Neuronal stem cell (in vitro differentiated cells): ENCODE measurements at regions not wholly inside any gene's neighbourhood (a gene's known extent, or its start where the extent isn't known, plus 50 kb on each side); places are given as distances from the start of the nearest gene placed in this dataset.

Experiments used
- DNase-seq: peaks from one replicate; pipeline ENCODE4 v3.0.0-alpha.2; 2013; ENCODE audit warnings: low spot score
- H2AFZ ChIP-seq: one replicate; pipeline ENCODE4 v1.6.1; 2013; ENCODE audit warnings: mild to moderate bottlenecking, low read length, inconsistent platforms
- H2AK5ac ChIP-seq: 2 replicates; pipeline ENCODE4 v1.6.1; 2013; ENCODE audit warnings: low read depth, mild to moderate bottlenecking, inconsistent platforms, low read length, moderate library complexity, mixed read lengths
- H2BK120ac ChIP-seq: 2 replicates; pipeline ENCODE4 v1.6.1; 2013; ENCODE audit warnings: low read depth, mild to moderate bottlenecking, inconsistent platforms, low read length, moderate library complexity, mixed read lengths
- H2BK12ac ChIP-seq: one replicate; pipeline ENCODE4 v1.6.1; 2013; ENCODE audit warnings: low read length, inconsistent platforms
- H2BK15ac ChIP-seq: 2 replicates; pipeline ENCODE4 v1.6.1; 2013; ENCODE audit warnings: mild to moderate bottlenecking, low read length, inconsistent platforms, mixed read lengths
- H2BK5ac ChIP-seq: one replicate; pipeline ENCODE4 v1.6.1; 2013; ENCODE audit warnings: inconsistent platforms, mild to moderate bottlenecking, low read length, moderate library complexity
- H3K14ac ChIP-seq: one replicate; pipeline ENCODE4 v1.6.1; 2013; ENCODE audit warnings: low read length, inconsistent platforms
- H3K18ac ChIP-seq: 2 replicates; pipeline ENCODE4 v1.6.1; 2013; ENCODE audit warnings: low read length, inconsistent platforms
- H3K23ac ChIP-seq: 2 replicates; pipeline ENCODE4 v1.6.1; 2013; ENCODE audit warnings: low read depth, mild to moderate bottlenecking, mixed read lengths, low read length, inconsistent platforms; ENCODE audit not compliant: poor library complexity
- H3K27ac ChIP-seq: replicated peaks from 3 replicates; pipeline ENCODE4 v1.5.1; 2013; ENCODE audit warnings: low read length, inconsistent platforms
- H3K27me3 ChIP-seq, 3 experiments: 2 replicates each; pipeline ENCODE4 v1.6.1; 2013; ENCODE audit warnings: low read length in 3 of 3, mild to moderate bottlenecking in 2 of 3, inconsistent platforms in 1 of 3, low read depth in 1 of 3, mixed read lengths in 1 of 3, moderate library complexity in 1 of 3; ENCODE audit not compliant: control insufficient read depth in 3 of 3, insufficient read depth in 3 of 3
- H3K36me3 ChIP-seq, 2 donors: replicated peaks in 1 of 2; 2 replicates each; pipeline ENCODE4 v1.6.1; 2013; ENCODE audit warnings: low read length in 2 of 2; ENCODE audit not compliant: control insufficient read depth in 2 of 2, insufficient read depth in 2 of 2
- H3K4ac ChIP-seq: 2 replicates; pipeline ENCODE4 v1.6.1; 2013; ENCODE audit warnings: inconsistent platforms, mild to moderate bottlenecking, low read length, moderate library complexity
- H3K4me1 ChIP-seq, 2 donors: 1 replicate in 1 of 2; 2 replicates in 1 of 2; pipeline ENCODE4 v1.6.1; 2013; ENCODE audit warnings: low read length in 2 of 2, low read depth in 1 of 2; ENCODE audit not compliant: control insufficient read depth in 2 of 2, insufficient read depth in 1 of 2
- H3K4me2 ChIP-seq: one replicate; pipeline ENCODE4 v1.6.1; 2013; ENCODE audit warnings: mild to moderate bottlenecking, low read length, inconsistent platforms; ENCODE audit not compliant: insufficient read depth, poor library complexity, severe bottlenecking
- H3K4me3 ChIP-seq, 2 donors: 2 replicates each; pipeline ENCODE4 v1.5.1; 2013; ENCODE audit warnings: low read length in 2 of 2, mild to moderate bottlenecking in 2 of 2, inconsistent platforms in 1 of 2, moderate library complexity in 1 of 2
- H3K79me1 ChIP-seq: one replicate; pipeline ENCODE4 v1.6.1; 2013; ENCODE audit warnings: low read depth, mild to moderate bottlenecking, inconsistent platforms, low read length, moderate library complexity
- H3K9ac ChIP-seq: one replicate; pipeline ENCODE4 v1.6.1; 2013; ENCODE audit warnings: mild to moderate bottlenecking, low read depth, low read length, inconsistent platforms; ENCODE audit not compliant: poor library complexity
- H3K9me3 ChIP-seq, 2 donors: replicated peaks in 1 of 2; 2 replicates each; pipeline versions ENCODE3 to v1.6.1; 2013; ENCODE audit warnings: low read length in 2 of 2, mild to moderate bottlenecking in 2 of 2, inconsistent platforms in 1 of 2, low read depth in 1 of 2, mixed read lengths in 1 of 2, moderate library complexity in 1 of 2; ENCODE audit not compliant: control insufficient read depth in 2 of 2, insufficient read depth in 1 of 2
- H4K8ac ChIP-seq: one replicate; pipeline ENCODE4 v1.6.1; 2013; ENCODE audit warnings: low read depth, mild to moderate bottlenecking, inconsistent platforms, low read length, moderate library complexity
- H4K91ac ChIP-seq: one replicate; pipeline ENCODE4 v1.6.1; 2013; ENCODE audit warnings: low read length, low read depth, mild to moderate bottlenecking, inconsistent platforms; ENCODE audit not compliant: poor library complexity
- WGBS, 2 donors: extraction: QIAGEN DNeasy Blood & Tissue Kit; methylation state at CpG; one replicate each; pipeline ENCODE4 v1.1.7; 2013; ENCODE audit warnings: missing lambda C conversion rate in 2 of 2, mixed read lengths in 1 of 2; ENCODE audit not compliant: insufficient read length in 2 of 2, insufficient replicate concordance in 1 of 2; ENCODE audit errors: extremely low coverage in 2 of 2; 5-methylcytosine and 5-hydroxymethylcytosine counted together

DNA sequence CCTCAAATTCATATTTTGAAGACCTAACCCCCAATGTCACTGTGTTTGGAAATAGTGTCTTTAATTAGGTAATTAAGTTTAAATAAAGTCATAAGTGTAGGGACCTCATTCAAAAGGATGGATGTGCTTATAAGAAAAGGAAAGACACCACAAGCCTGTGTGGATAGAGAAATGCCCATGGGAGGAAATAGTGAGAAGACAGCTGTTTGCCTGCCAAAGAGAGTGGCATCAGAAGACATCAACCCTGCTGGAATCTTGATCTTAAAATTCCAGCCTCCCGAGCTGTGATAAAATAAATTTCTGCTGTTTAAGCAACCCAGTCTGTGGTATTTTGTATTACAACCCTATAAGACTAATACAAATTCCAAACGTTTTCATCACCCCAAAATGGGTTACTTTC, 1867.9 kb upstream of the NUDT12 start:
- H3K14ac ChIP-seq, result no peak overlapping the region
- WGBS, 2 donors, result no CpG with 5 or more reads among the region's 2 CpGs

DNA sequence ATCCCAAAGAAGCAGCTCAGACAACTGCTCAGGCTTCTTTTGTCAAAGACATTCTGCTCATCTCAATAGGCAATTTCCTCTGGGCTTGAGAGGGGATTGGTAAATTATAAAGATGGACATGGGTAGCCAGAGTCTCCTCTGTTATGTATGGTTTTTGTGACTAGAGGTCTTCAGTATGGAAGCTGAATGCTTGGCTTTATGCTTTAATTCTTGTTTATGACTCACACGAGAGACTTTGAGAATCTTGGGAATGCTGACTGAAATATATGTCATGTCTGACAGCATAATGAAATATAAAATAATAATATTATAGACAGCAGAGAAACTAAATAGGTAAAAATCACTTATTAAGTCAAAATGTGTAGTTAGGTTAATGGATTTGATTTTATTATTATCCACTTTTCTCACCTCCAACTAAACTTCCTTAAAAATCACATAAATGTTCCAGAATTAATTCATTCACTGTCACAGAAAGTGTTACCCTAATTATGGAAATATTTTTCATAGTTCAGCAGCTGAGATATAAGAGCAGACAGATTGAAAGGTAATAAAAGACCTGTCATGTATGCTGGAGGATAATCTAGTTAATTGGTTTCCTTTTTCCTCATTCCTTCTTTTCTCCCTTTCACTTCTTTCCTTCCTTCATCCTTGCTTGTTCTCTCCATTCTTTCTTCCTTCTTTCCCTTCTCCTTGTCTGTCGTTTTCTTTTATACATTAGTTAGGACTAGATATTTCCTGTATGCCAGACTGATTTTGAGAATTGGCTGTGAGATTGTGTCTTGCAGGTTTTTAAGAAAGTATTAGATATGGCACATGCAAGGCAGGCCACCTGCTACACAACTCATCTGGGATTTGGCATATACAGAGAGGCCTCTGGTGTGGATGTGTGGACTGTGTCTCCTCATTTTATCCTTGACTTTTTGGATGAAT, 1866.1 kb upstream of the NUDT12 start:
- H3K4me2 ChIP-seq, result no peak overlapping the region
- no peak overlapping the region for H2BK12ac ChIP-seq
- no peaks in the 10 kb centered on the region for H3K79me1 ChIP-seq
- no CpG with 5 or more reads among the region's 2 CpGs for WGBS, 2 donors
- no peak overlapping the region for H3K27ac ChIP-seq
- H2AFZ ChIP-seq, result no peak overlapping the region
- H3K14ac ChIP-seq, result no peak overlapping the region
- no peak overlapping the region for H3K4me3 ChIP-seq
- H2BK120ac ChIP-seq, result no peak overlapping the region
- H3K9me3 ChIP-seq, result no peaks in the 10 kb centered on the region
- no peak overlapping the region for H2BK5ac ChIP-seq
- H4K91ac ChIP-seq, result no peak overlapping the region
- no peaks in the 10 kb centered on the region for H3K27me3 ChIP-seq
- H4K8ac ChIP-seq, result no peak overlapping the region
- no peaks in the 10 kb centered on the region for H3K36me3 ChIP-seq
- no peak for DNase-seq
- no peak overlapping the region for H3K9ac ChIP-seq
- H3K23ac ChIP-seq, result no peak overlapping the region
- no peak overlapping the region for H3K18ac ChIP-seq
- H3K4ac ChIP-seq, result no peak overlapping the region
- H2AK5ac ChIP-seq, result no peak overlapping the region
- H3K4me1 ChIP-seq, result no peaks in the 10 kb centered on the region
- H2BK15ac ChIP-seq, result no peak overlapping the region

More for the DNA sequence above, 1867.9 kb upstream of the NUDT12 start:
- no peak for DNase-seq
- Histone ChIP-seq H3K9ac (no peak overlapping the region), H3K4me1 (no peaks in the 10 kb centered on the region), H2AK5ac (no peak overlapping the region), H3K27me3 (no peaks in the 10 kb centered on the region), H2BK5ac (no peak overlapping the region), H3K4me3 (no peak overlapping the region), H3K4ac (no peak overlapping the region), H4K8ac (no peak overlapping the region), H2BK120ac (no peak overlapping the region), H3K18ac (no peak overlapping the region), H3K4me2 (no peak overlapping the region), H3K27ac (no peak overlapping the region), H3K79me1 (no peaks in the 10 kb centered on the region), H2BK15ac (no peak overlapping the region), H2BK12ac (no peak overlapping the region), H2AFZ (no peak overlapping the region), H3K23ac (no peak overlapping the region), H3K36me3 (no peaks in the 10 kb centered on the region), H4K91ac (no peak overlapping the region), H3K9me3 (no peaks in the 10 kb centered on the region)

DNA sequence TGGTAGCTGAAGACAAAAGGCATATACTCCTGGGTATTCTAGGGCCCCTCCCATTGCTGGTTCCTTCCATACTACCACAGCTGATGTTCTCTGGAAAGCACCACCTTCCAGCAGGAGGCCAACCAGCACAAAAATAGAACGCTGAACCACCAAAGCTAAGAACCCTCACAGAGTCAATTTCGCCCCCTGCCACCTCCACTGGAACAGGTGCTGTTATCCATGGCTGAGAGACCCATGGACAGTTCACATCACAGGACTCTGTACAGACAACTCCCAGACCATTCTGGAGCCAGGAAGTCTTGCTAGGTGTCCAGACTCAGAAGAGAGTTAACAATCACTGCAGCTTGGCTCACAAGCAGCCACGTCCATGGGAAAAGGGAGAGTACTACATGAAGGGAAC, 1851.5 kb upstream of the NUDT12 start:
- Histone ChIP-seq H3K4me2 (no peak overlapping the region), H2BK12ac (no peak overlapping the region), H3K4me3 (no peak overlapping the region), H3K18ac (no peak overlapping the region), H3K9ac (no peak overlapping the region), H3K4ac (no peak overlapping the region), H2AK5ac (no peak overlapping the region), H2BK15ac (no peak overlapping the region), H3K27ac (no peak overlapping the region), H3K23ac (peak overlapping the region; percentile 43), H2BK120ac (no peak overlapping the region), H2AFZ (no peak overlapping the region), H3K9me3 (peaks cover 0 to under 1% of the 10 kb centered on the region in 2 donors), H3K79me1 (no peaks in the 10 kb centered on the region), H2BK5ac (no peak overlapping the region), H4K91ac (no peak overlapping the region), H4K8ac (no peak overlapping the region), H3K36me3 (no peaks in the 10 kb centered on the region), H3K4me1 (peaks cover 0 to 2% of the 10 kb centered on the region in 2 donors), H3K27me3 (no peaks in the 10 kb centered on the region), H3K14ac (no peak overlapping the region)
- WGBS, 2 donors, result no CpG with 5 or more reads among the region's 3 CpGs
- DNase-seq, result no peak

DNA sequence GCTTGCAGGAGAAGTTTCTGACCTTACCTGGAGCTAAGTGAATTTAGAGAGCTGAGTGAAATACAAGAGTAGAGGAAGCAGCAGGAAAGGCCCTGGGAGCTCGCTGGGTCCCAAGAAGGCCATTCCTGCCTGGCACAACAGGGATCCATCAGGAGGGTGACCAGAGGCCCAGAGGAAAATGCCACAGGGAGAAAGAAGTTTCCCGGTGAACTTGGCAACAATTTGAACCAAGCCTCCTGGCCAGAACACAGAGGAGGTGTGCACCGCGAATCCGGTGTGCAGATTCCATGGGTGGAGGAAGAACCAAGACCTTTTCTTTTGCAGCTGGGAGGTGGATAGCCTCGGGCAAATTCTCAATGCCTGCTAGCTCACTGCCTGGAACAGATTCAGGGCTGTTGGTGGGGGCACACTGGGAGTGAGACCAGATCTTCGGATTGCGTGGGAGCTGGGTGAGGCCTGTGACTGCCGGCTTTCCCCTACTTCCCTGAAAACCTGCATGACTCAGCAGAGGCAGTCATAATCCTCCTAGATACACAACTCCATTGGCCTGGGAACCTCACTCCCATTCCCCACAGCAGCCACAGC, 1850.9 kb upstream of the NUDT12 start:
- H2BK12ac ChIP-seq, result no peak overlapping the region
- WGBS, 2 donors, result no CpG with 5 or more reads among the region's 9 CpGs
- H3K18ac ChIP-seq, result no peak overlapping the region
- no peaks in the 10 kb centered on the region for H3K79me1 ChIP-seq
- H3K4me1 ChIP-seq, result peaks cover 0 to 2% of the 10 kb centered on the region in 2 donors
- no peak overlapping the region for H2BK15ac ChIP-seq
- H4K8ac ChIP-seq, result no peak overlapping the region
- no peak overlapping the region for H4K91ac ChIP-seq
- no peak overlapping the region for H2BK120ac ChIP-seq
- DNase-seq, result no peak
- no peak overlapping the region for H3K4ac ChIP-seq
- H3K4me3 ChIP-seq, result no peak overlapping the region
- H2BK5ac ChIP-seq, result no peak overlapping the region
- no peaks in the 10 kb centered on the region for H3K27me3 ChIP-seq
- no peak overlapping the region for H3K14ac ChIP-seq
- no peak overlapping the region for H3K9ac ChIP-seq
- H3K23ac ChIP-seq, result peak overlapping the region; percentile 43
- H3K27ac ChIP-seq, result no peak overlapping the region
- no peak overlapping the region for H3K4me2 ChIP-seq
- no peaks in the 10 kb centered on the region for H3K9me3 ChIP-seq
- no peak overlapping the region for H2AK5ac ChIP-seq
- no peaks in the 10 kb centered on the region for H3K36me3 ChIP-seq
- peak overlapping the region; percentile 34 for H2AFZ ChIP-seq
